SK-N-SH treated with all-trans-retinoic acid at 6 μM for 48 hours (cell line): ENCODE measurements at regions not wholly inside any gene's neighbourhood (a gene's known extent, or its start where the extent isn't known, plus 50 kb on each side); places are given as distances from the start of the nearest gene placed in this dataset.

Experiments
- ATAC-seq: fragments of 200-7000 bp; cut with Tn5 transposase; 3 replicates; pipeline ENCODE4 v1.9.1; 2020; ENCODE audit warnings: mild to moderate bottlenecking, moderate library complexity
- ARNTL ChIP-seq: fragments of 450-650 bp; formaldehyde crosslinking; IDR thresholded peaks from 2 replicates; pipeline ENCODE4 v1.5.0; 2020; ENCODE audit warnings: low read depth, mild to moderate bottlenecking, moderate library complexity, borderline replicate concordance
- BACH2 ChIP-seq: fragments of 250-450 bp; sonication (Bioruptor Pico); IDR thresholded peaks from 2 replicates; pipeline ENCODE4 v1.9.0; 2021; ENCODE audit warnings: mild to moderate bottlenecking, borderline replicate concordance
- CSDC2 ChIP-seq: fragments of 250-450 bp; sonication (Bioruptor Pico); IDR thresholded peaks from 2 replicates; pipeline ENCODE4 v1.5.0; 2020; ENCODE audit warnings: mild to moderate bottlenecking, moderate library complexity
- CSRNP3 ChIP-seq: fragments of 250-450 bp; sonication (Bioruptor Pico); IDR thresholded peaks from 2 replicates; pipeline ENCODE4 v1.5.1; 2021; ENCODE audit warnings: mild to moderate bottlenecking, moderate library complexity
- ESRRG ChIP-seq: fragments of 250-450 bp; sonication (Bioruptor Pico); IDR thresholded peaks from 2 replicates; pipeline ENCODE4 v1.6.1; 2021; ENCODE audit warnings: mild to moderate bottlenecking
- GLIS3 ChIP-seq: fragments of 250-450 bp; sonication (Bioruptor Pico); IDR thresholded peaks from 2 replicates; pipeline ENCODE4 v1.5.0; 2020; ENCODE audit warnings: mild to moderate bottlenecking, moderate library complexity
- OSR1 ChIP-seq: fragments of 250-450 bp; sonication (Bioruptor Pico); IDR thresholded peaks from 2 replicates; pipeline ENCODE4 v1.8.0; 2022; ENCODE audit warnings: moderate library complexity, mild to moderate bottlenecking, inconsistent platforms
- PATZ1 ChIP-seq: fragments of 250-450 bp; sonication (Bioruptor Pico); IDR thresholded peaks from 2 replicates; pipeline ENCODE4 v1.8.0; 2020; ENCODE audit warnings: mild to moderate bottlenecking, moderate library complexity, borderline replicate concordance
- PPARA ChIP-seq: fragments of 250-450 bp; sonication (Bioruptor Pico); IDR thresholded peaks from 2 replicates; pipeline ENCODE4 v1.5.0; 2020; ENCODE audit warnings: mild to moderate bottlenecking, borderline replicate concordance
- RARB ChIP-seq: fragments of 250-450 bp; sonication (Bioruptor Pico); IDR thresholded peaks from 2 replicates; pipeline ENCODE4 v1.8.0; 2021; ENCODE audit warnings: mild to moderate bottlenecking, moderate library complexity
- SNAI2 ChIP-seq: fragments of 250-450 bp; sonication (Bioruptor Pico); IDR thresholded peaks from 2 replicates; pipeline ENCODE4 v1.5.0; 2020; ENCODE audit warnings: mild to moderate bottlenecking, moderate library complexity
- TCF4 ChIP-seq: fragments of 250-450 bp; sonication (Bioruptor Pico); IDR thresholded peaks from 2 replicates; pipeline ENCODE4 v1.8.0; 2021; ENCODE audit warnings: mild to moderate bottlenecking, moderate library complexity, borderline replicate concordance
- TOX ChIP-seq: fragments of 250-450 bp; sonication (Bioruptor Pico); IDR thresholded peaks from 2 replicates; pipeline ENCODE4 v1.8.0; 2021; ENCODE audit warnings: mild to moderate bottlenecking, moderate library complexity, borderline replicate concordance
- TSHZ2 ChIP-seq: fragments of 250-450 bp; sonication (Bioruptor Pico); IDR thresholded peaks from 2 replicates; pipeline ENCODE4 v1.5.0; 2020; ENCODE audit warnings: mild to moderate bottlenecking, moderate library complexity
- ZC3H10 ChIP-seq: fragments of 250-450 bp; sonication (Bioruptor Pico); IDR thresholded peaks from 2 replicates; pipeline ENCODE4 v1.5.1; 2021; ENCODE audit warnings: mild to moderate bottlenecking, moderate library complexity
- ZFP30 ChIP-seq: fragments of 450-650 bp; formaldehyde crosslinking; IDR thresholded peaks from 2 replicates; pipeline ENCODE4 v1.5.0; 2022; ENCODE audit warnings: mild to moderate bottlenecking, moderate library complexity
- ZNF565 ChIP-seq: fragments of 450-650 bp; formaldehyde crosslinking; conservative IDR thresholded peaks from 2 replicates; pipeline ENCODE4 v1.5.0; 2020; ENCODE audit warnings: low read depth, mild to moderate bottlenecking, moderate library complexity
- ZNF70 ChIP-seq: fragments of 450-650 bp; formaldehyde crosslinking; IDR thresholded peaks from 2 replicates; pipeline ENCODE4 v1.5.0; 2020; ENCODE audit warnings: mild to moderate bottlenecking, moderate library complexity
- ZNF8 ChIP-seq: fragments of 450-650 bp; formaldehyde crosslinking; IDR thresholded peaks from 2 replicates; pipeline ENCODE4 v1.5.0; 2020; ENCODE audit warnings: mild to moderate bottlenecking, moderate library complexity

- no peak for TF ChIP-seq TSHZ2
- TF ChIP-seq ZFP30 (CRISPR knock-in tag) = no peak
- TF ChIP-seq ZNF8 (CRISPR knock-in tag) = no peak
- TF ChIP-seq CSRNP3 = no peak
- TF ChIP-seq BACH2 = no peak
- no peak for TF ChIP-seq RARB (CRISPR knock-in tag)
- no peak for TF ChIP-seq ESRRG (CRISPR knock-in tag)
- no peak for TF ChIP-seq TCF4 (CRISPR knock-in tag)
- TF ChIP-seq ZNF565 (CRISPR knock-in tag) = no peak
- TF ChIP-seq ZNF70 (CRISPR knock-in tag) = no peak
- TF ChIP-seq GLIS3 (CRISPR knock-in tag) = no peak
- no peak for TF ChIP-seq SNAI2 (CRISPR knock-in tag)
- no peak for TF ChIP-seq PATZ1 (CRISPR knock-in tag)
- no peak for TF ChIP-seq ARNTL (CRISPR knock-in tag)
- TF ChIP-seq, all 23 proteins: peak for 0
- no peak for ATAC-seq
Observed at GRCh38 chr14:82438436-82438835, 904.8 kb upstream of the SEL1L start.

- TF ChIP-seq TSHZ2 (no peak), ZNF70 (CRISPR knock-in tag) (no peak), PPARA (CRISPR knock-in tag) (no peak), ZFP30 (CRISPR knock-in tag) (no peak), ZC3H10 (CRISPR knock-in tag) (no peak), ZNF565 (CRISPR knock-in tag) (no peak), ESRRG (CRISPR knock-in tag) (no peak), ARNTL (CRISPR knock-in tag) (no peak), ZNF8 (CRISPR knock-in tag) (no peak), TOX (no peak), CSDC2 (CRISPR knock-in tag) (no peak), OSR1 (CRISPR knock-in tag) (no peak), GLIS3 (CRISPR knock-in tag) (no peak)
- ATAC-seq = no peak
Observed at GRCh38 chr14:82441270-82441669, 907.6 kb upstream of the SEL1L start.

- ATAC-seq = no peak
- TF ChIP-seq CSRNP3 (no peak), ARNTL (CRISPR knock-in tag) (no peak), ZNF565 (CRISPR knock-in tag) (no peak)
Observed at GRCh38 chr14:82445810-82446570, 912.3 kb upstream of the SEL1L start.
